HG02970 (cell line): ENCODE measurements at regions not wholly inside any gene's neighbourhood (a gene's known extent, or its start where the extent isn't known, plus 50 kb on each side); places are given as distances from the start of the nearest gene placed in this dataset.

ENCODE experiments used
- ATAC-seq: cut with Tn5 transposase; IDR thresholded peaks from one replicate; pipeline ENCODE4 v1.9.1; 2021; ENCODE audit warnings: mild to moderate bottlenecking, moderate library complexity, moderate number of reproducible peaks; ENCODE audit not compliant: unreplicated experiment, low FRiP score

GRCh38 chr4:65139998-65140397 is 530.3 kb downstream of the EPHA5 start:
- ATAC-seq, result no peak

GRCh38 chr4:65126200-65126599 is 544.1 kb downstream of the EPHA5 start:
- ATAC-seq, result no peak

- no peak for ATAC-seq
These were observed 550.0 kb downstream of the EPHA5 start for GRCh38 chr4:65120287-65120686.

- no peak for ATAC-seq
These were observed 567.9 kb downstream of the EPHA5 start for GRCh38 chr4:65102419-65102818.

- no peak for ATAC-seq
These were observed 573.7 kb downstream of the EPHA5 start for GRCh38 chr4:65096630-65097029.

- ATAC-seq, result no peak
These were observed 580.6 kb downstream of the EPHA5 start for GRCh38 chr4:65089666-65090065.

- ATAC-seq, result no peak
These were observed 587.2 kb downstream of the EPHA5 start for GRCh38 chr4:65083076-65083475.

- ATAC-seq, result no peak
These were observed 598.7 kb downstream of the EPHA5 start for GRCh38 chr4:65071564-65071963.

- no peak for ATAC-seq
These were observed 601.1 kb downstream of the EPHA5 start for GRCh38 chr4:65069177-65069576.

GRCh38 chr4:65066106-65066505 is 604.2 kb downstream of the EPHA5 start:
- ATAC-seq, result no peak

- ATAC-seq, result no peak
These were observed 606.7 kb downstream of the EPHA5 start for GRCh38 chr4:65063601-65064000.

GRCh38 chr4:65050786-65051185 is 619.5 kb downstream of the EPHA5 start:
- no peak for ATAC-seq

GRCh38 chr4:65046192-65047133 is 623.8 kb downstream of the EPHA5 start:
- no peak for ATAC-seq

GRCh38 chr4:65033899-65034298 is 624.6 kb upstream of the TECRL start:
- ATAC-seq, result no peak

GRCh38 chr4:65028592-65028991 is 619.3 kb upstream of the TECRL start:
- ATAC-seq, result no peak

GRCh38 chr4:65023883-65024670 is 614.8 kb upstream of the TECRL start:
- ATAC-seq, result no peak

GRCh38 chr4:65023081-65023480 is 613.8 kb upstream of the TECRL start:
- ATAC-seq, result no peak

GRCh38 chr4:65021737-65022136 is 612.5 kb upstream of the TECRL start:
- ATAC-seq, result no peak

- ATAC-seq, result no peak
These were observed 611.9 kb upstream of the TECRL start for GRCh38 chr4:65021149-65021548.

- ATAC-seq, result no peak
These were observed 610.5 kb upstream of the TECRL start for GRCh38 chr4:65019775-65020174.

- no peak for ATAC-seq
These were observed 609.1 kb upstream of the TECRL start for GRCh38 chr4:65018313-65018712.
